ENCODE measurements at regions not wholly inside any gene's neighbourhood (a gene's known extent, or its start where the extent isn't known, plus 50 kb on each side); places are given as distances from the start of the nearest gene placed in this dataset.

GRCh38 chr16:85356157-85356556, 243.9 kb upstream of the CIBAR2 start:
- TF ChIP-seq CTCF (conservative IDR thresholded peaks at IDR 0.05; ENCODE audit: low read depth, low read length), result no peak
- H3K4me3 ChIP-seq (ENCODE audit: low read length), result no peak overlapping the region
- no peak for DNase-seq (ENCODE audit: low read depth)

- TF ChIP-seq CTCF (conservative IDR thresholded peaks at IDR 0.05; ENCODE audit: low read depth, low read length), result no peak
- DNase-seq (ENCODE audit: low read depth), result no peak
- no peak overlapping the region for H3K4me3 ChIP-seq (ENCODE audit: low read length)
Observed at GRCh38 chr16:85357323-85357722, 245.1 kb upstream of the CIBAR2 start.

GRCh38 chr16:85357924-85358505, 245.7 kb upstream of the CIBAR2 start:
- H3K4me3 ChIP-seq (ENCODE audit: low read length), result no peak overlapping the region
- DNase-seq (ENCODE audit: low read depth), result no peak
- no peak for TF ChIP-seq CTCF (conservative IDR thresholded peaks at IDR 0.05; ENCODE audit: low read depth, low read length)

- H3K4me3 ChIP-seq (ENCODE audit: low read length), result no peak overlapping the region
- TF ChIP-seq CTCF (conservative IDR thresholded peaks at IDR 0.05; ENCODE audit: low read depth, low read length), result no peak
- no peak for DNase-seq (ENCODE audit: low read depth)
Observed at GRCh38 chr16:85358704-85359146, 246.5 kb upstream of the CIBAR2 start.

- TF ChIP-seq CTCF (conservative IDR thresholded peaks at IDR 0.05; ENCODE audit: low read depth, low read length), result no peak
- no peak for DNase-seq (ENCODE audit: low read depth)
- H3K4me3 ChIP-seq (ENCODE audit: low read length), result no peak overlapping the region
Observed at GRCh38 chr16:85359147-85359822, 247.0 kb upstream of the CIBAR2 start.

- no peak for DNase-seq (ENCODE audit: low read depth)
Observed at GRCh38 chr16:85360323-85361277, 248.3 kb upstream of the CIBAR2 start.

More at GRCh38 chr16:85360323-85361277, 248.3 kb upstream of the CIBAR2 start:
- no peak overlapping the region for H3K4me3 ChIP-seq (ENCODE audit: low read length)
- TF ChIP-seq CTCF (conservative IDR thresholded peaks at IDR 0.05; ENCODE audit: low read depth, low read length), result no peak
